ENCODE measurements at regions not wholly inside any gene's neighbourhood (a gene's known extent, or its start where the extent isn't known, plus 50 kb on each side); places are given as distances from the start of the nearest gene placed in this dataset.

DNA sequence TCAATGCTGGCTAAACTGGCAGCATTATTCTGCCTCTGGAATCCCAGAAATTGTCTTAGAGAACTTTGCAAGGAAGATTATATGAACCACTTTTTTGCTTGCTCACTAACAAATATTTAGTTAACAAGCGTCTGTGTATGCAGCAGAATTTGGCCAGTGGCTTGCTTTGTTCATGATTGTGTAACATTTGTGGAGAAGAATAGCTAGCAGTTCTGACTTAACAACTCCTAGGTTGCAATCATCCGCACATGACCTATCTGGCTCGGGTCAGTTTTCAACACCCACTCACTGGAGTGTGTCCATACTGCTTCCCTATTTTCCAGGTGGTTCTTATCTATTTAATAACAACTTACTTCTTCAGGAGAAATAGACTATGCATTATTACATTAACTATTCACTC, 98.5 kb downstream of the SNX18 start:
- intact Hi-C loops (cut with DNase I): no loop called here
- peak; percentile 81 for DNase-seq (ENCODE audit: low spot score)

DNA sequence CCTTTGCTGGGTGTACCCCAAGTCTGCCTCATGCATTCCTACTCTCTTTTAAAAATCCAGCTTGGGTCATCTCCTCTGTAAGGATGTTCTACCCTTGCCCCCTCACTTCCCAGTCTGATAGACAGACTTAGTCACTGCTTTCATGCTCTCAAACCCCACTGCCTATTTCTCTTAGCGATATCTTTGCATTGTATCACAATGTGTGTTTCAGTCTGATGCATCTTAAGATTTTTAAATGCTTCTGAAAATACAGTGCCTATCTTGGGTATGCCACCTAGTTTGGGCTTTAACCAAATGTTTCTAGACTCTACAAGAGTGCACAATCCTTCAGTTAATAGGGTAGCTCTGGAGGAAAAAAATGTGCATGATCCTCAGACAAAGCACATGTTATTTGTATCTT, 97.8 kb downstream of the SNX18 start:
- intact Hi-C loops (cut with DNase I): no loop called here
- no peak for DNase-seq (ENCODE audit: low spot score)

DNA sequence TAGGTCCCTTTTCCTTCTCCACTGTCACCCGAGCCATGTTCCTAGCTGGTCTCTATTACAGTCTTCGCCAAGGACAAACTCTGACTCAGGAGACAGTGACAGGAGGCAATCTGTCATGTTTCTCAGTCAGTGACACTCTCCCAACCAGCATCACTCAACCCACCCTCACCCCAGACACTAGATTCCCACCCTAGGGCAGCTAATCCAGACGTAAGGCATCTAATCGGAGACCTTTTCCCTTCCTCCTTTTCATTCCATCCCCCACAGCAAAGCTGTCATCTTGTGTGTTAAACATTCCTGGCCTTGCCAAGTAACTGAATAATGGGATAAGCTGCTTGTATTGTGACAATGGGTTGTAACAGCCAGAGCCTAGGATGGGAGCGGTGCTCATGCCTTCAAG, 95.2 kb downstream of the SNX18 start:
- DNase-seq (ENCODE audit: low spot score): no peak
- intact Hi-C loops (cut with DNase I): no loop called here

DNA sequence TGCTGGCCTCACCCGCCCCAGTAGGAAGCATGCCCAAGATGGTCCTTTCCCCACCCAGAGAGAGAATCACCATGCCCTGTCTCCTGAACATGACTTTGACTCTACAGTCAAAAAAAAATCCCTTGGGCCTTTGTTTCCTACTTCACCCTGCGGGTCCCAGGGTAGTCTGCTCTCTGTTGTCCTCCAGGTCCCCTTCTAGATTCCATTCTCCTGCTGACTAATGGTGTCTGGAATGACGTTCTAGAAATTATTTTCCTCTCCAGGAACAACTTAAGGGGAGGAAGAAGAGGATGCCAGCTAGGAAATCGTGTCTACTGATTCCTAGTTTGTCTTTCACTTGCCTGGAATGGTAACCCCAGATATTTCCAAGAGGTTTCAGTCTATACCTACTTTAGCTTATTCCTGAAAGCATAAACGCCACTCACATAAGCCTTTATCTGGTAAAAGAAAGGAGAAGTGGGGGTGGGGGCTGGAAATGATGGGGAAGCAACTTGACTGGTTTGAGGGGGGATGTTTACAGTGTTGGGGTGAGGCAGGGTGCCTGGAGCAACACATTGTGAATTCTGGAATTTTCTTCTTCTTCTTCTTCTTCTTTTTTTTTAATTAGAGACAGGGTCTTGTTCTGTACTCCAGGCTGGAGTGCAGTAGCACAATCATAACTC, 93.9 kb downstream of the SNX18 start:
- intact Hi-C loops (cut with DNase I): no loop called here
- no peak for DNase-seq (ENCODE audit: low spot score)

DNA sequence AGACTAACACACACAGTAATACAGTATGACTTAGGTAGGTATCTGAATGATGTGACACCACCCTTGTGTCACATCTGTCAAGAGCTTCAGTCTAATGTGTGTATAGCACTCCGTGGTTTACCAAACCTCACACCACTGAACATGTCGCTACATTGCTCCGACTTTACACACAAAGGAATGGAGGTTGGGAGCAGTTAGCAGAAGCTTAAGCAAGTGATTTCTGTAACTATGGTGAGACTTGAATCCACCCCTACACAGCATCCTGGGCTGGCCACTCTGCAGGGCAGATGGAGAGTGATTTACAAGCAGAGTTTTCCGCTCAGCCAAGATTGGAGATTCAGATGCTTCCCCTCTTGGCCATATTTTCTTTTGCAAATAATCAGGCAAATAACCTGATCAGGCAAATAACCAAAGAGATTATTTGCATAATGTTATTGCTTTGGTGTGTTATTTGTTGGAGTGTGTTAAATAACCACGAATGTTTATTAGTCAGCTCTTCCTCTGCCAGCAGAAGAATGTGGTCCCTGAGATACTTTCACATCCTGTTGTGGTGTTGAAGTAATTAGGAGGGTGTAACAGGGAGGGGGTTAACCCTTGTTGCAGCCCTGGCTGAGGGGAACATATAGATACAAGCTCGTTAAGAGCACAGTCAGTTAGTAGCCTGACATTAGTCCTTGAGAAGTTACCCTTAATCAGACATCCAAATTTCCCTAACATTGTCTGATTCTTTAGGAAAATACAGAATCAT, 92.8 kb downstream of the SNX18 start:
- intact Hi-C loops (cut with DNase I): no loop called here
- no peak for DNase-seq (ENCODE audit: low spot score)

DNA sequence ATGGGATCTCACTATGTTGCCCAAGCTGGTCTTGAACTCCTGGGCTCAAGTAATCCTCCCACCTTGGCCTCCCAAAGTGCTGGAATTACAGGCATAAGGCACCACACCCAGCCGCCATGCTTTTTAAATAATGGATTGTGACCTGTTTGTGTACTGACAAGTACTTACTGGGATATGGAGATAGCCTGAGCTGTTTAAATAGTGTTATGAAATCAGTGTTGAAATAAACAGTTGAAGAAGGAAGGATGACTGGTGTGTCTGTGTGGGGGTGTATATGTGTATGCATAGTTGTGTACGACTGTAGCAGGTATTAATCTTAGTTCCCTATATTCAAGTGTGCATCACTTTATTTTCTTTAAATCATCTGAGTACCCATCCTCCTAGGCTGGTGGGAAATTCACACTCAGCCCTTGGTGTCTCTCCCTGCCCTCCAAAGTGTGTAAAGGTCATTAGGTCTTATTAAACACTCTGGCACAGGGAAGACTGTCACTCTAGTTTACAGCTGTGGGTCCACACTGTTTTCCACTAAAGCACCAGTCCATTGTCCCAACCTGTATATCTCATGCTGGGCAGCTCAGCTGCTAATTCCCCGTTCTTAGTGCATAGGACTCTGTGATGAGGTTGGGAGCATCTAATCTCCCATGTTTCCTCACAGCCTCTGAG, 91.0 kb downstream of the SNX18 start:
- DNase-seq (ENCODE audit: low spot score): no peak
- intact Hi-C loops (cut with DNase I): no loop called here

DNA sequence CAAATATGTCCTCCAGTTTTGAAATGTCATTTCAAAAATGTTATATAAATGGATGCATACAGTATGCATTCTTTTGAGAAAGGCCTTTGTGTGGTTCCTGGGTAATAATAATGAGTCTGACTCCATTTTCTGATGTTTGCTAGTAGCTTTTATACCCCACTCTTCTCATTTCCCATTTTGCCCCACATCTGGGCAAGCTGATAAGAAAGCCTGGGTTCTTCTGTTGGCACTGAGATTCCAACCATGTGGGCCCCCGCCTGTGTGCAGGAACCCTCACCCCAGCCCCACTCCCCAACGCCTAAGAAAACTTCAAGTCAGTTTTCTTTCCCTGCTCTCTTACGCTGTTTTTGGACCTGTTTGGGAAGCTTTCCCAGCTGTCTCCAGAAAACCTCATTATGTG, 89.4 kb downstream of the SNX18 start:
- intact Hi-C loops (cut with DNase I): no loop called here
- DNase-seq (ENCODE audit: low spot score): no peak

DNA sequence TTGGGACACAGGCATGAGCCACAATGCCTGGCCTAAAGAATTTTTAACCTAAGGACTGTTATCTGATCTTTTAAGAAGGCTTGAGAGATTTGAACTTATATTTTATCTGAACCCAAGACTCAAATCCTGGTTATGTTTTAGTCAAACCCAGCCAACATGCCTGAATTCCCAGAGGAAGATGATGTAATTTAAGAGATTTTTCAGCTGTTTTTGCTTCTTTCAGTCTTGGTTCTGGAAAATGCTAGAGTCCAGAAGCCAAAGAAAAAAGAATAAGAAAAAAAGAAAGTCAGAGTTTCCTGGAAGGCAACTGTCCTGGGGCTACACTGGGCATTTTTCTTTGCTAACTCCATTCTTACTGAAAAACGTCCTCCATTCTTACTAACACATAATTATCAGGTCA, 85.8 kb downstream of the SNX18 start:
- no peak for DNase-seq (ENCODE audit: low spot score)
- intact Hi-C loops (cut with DNase I): loop anchor here (5.0 kb wide), 1 partner anchor 44 kb away; no protein-coding TSS in a partner anchor

DNA sequence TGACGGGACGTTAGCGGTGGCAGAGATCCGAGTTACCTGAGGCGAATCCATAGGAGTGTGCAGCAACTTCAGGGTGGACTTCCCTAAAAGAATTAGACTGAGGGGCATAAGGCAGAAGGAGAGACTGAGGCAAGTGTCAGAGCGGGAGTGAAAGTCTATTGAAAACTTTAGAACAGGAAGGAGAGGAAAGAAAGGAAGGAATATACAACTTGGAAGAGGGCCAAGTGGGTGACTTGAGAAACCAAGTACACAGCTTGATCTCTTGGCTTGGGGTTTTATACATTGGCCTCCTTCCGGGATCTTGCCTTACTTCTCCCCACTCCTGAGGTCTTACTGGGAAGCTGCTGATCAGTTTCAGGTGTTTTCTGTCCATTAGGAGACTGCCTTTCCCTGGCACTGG, 84.9 kb downstream of the SNX18 start:
- no peak for DNase-seq (ENCODE audit: low spot score)
- intact Hi-C loops (cut with DNase I): loop anchor here (5.0 kb wide), 1 partner anchor 45 kb away; no protein-coding TSS in a partner anchor

DNA sequence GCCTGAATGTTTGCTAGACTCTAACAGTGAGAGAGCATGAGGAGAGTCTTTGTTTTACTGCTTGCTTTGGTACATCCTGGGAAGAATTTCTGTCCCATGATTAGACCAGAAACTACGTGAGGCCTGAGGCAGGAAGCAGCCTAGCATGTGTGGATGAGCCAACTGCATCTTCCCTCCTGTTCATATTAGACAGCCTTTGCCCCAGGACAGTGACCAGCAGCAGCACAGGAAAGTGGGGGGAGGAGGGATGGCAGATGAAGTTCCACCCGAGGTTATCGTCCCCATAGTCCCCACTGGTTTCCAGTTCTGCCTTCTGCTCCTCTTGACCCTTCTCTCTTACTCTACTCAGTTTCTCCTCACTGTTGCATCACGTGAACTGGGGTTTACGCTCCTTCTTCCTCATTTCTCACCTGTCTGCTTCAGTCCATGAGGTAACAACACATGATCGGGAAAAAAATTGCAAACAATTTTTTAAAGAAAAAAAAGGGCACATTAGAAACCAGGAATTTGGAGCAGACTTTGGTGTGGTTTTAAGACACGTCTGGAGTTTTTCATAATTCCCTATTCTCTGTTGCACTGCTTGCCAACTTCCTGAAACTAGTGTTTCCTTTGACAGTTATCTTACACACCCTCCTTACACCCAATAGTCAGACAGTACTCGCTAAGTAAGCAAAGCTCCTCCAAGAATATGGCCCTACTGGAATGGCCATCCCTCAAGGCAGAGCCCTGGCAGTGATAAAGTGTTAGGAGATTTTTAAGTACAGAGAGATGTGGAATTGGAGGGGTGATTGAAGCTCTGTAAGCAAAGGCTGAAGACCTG, 84.1 kb downstream of the SNX18 start:
- intact Hi-C loops (cut with DNase I): loop anchor here (5.0 kb wide), 1 partner anchor 46 kb away; no protein-coding TSS in a partner anchor
- no peak for DNase-seq (ENCODE audit: low spot score)
